HS-27A (cell line): ENCODE measurements at regions not wholly inside any gene's neighbourhood (a gene's known extent, or its start where the extent isn't known, plus 50 kb on each side); places are given as distances from the start of the nearest gene placed in this dataset.
"Not testable (repeated sequence)": the region's sequence is repeated elsewhere in the genome, so short reads cannot be mapped to it uniquely, and the experiment has no call there.

Experiments
- DNase-seq: peaks from one replicate; pipeline ENCODE4 v3.0.0-alpha.2; 2012; ENCODE audit warnings: low read depth, missing footprints

DNA sequence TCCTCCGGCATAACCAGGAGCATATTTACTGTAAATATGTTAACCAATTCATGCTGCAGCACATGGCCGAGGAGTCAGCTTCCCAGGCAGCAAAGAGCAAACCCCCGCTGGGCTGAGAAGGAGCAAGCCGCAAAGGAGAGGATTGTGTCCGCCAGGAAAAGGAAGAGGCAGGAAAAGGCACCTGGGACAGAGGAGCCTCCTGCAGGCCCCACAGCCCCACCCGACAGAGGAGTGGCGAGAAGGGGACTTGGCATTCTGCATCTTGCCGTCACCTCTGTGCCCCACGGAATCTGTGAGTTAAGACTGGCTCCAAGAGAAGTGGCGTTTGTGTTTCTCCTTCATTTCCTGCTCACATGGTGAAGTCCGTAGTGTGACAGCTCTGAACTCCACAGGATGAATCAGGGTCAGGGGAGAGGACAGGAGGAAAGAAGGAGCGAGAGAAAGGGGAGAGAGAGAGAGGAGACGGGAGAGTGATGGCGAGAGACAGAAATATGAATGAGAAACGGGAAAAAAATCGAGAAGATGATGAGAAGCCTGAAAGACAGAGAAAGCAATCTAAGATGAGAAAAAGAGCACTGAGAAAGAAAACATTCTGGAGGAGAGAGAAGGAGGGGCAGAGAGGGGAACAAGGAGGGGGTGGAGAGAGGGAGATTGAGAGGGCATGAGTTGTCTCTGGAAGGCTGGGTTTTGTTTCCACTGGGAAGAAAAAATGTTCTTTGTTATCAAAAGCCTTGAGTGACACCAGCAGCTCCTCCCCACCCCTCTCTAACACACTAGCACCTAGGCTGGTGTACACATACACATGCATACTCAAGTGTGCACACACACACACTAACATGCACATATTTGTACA, 489.6 kb downstream of the MN1 start:
- no peak for DNase-seq

DNA sequence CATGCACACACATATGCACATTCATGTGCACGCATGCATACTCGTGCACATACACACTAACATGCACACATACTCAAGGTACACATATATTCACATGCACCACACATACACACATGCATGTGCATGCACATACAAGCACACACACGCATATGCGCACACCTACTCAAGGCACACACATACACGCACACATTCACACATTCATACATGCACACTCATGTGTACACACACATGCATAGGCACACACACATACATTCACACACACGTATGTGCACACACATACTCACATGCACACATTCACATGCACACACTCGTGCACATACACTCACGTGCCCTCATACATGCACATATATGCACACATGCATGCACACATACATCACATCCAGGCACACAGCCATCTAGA, 489.0 kb downstream of the MN1 start:
- DNase-seq, result no peak

DNA sequence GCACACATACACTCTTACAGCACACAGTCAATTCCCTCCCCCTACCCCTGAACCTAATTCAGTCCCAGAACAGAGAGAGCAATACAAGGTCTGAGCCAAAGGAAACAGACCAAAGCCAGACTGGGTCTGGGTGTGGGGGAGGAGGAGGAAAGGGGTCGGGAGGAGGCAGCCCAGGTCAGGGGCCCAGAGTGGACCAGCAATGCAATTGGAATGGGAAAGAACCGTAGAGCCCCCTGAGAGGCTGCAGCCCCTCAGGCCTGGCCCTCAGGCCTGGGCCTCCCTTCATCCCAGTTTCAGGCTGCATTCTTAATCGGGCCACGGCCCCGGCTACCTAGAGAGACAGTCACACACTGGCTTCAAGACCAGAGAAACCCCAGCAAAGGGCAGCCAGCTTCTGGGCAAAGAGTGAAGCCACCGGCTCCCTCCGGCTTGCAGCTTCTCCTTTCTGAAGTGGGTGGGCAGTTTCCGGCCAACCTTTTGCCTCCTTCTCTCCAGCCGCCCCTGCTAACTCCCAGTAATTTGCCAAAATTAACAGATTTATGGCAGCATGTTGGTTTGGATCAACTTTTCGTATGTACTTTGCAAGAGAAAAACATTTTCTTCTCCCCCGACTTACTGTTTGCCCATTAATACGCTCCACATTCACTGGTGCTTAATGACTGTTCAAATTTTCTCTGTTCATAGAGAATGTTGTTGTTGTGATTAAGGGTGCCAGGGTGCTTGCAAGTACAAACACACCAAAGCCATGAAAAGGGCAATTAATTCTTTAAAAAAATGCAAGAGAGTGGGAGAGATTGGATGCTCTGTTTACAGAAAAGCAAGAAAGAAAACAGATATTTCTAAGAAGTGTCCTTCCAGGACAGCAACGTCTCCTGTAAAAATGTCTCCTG, 488.3 kb downstream of the MN1 start:
- DNase-seq, result no peak

DNA sequence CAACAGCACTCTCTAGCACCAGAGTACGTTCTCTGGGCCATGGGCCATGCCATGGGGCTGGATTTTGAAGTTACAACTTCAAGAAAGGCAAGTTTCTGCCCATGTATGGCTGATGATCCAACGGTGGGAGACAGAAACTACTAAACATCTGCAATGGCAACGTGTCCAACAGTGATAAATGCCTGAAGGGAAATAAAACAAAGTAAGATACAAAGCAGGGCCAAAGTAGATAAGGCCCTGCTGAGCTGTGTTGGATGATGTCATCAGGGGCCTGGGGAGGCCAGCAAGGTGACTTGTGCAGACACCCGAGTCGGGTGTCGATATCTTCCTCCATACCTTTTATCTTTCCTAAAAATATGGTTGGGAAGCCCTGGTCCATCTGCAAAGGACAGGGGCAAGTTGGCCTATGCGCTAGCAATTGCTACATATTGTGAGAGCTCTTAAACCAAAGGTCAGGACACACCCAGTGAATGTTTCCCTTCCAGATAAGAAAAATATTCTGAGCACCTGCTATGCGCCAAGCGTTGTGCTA, 487.2 kb downstream of the MN1 start:
- no peak for DNase-seq

DNA sequence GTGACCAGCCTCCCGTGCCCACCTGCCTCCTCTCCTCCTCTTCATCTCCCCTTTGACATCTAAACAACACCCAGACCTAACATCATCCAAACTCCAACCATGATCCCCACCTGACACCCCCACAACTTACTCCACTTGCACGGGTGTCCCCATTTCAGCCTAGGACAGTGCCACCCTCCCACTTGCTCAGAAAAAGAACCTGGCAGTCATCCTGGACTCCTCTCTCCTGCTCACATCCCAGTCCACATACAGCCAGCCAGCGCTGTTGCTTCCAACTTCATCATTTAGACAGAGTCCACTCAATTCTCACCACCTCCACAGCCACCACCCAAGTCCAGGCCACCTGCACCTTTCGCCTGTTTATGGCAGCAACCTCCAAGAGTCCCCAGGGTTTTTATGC, 485.7 kb downstream of the MN1 start:
- DNase-seq, result no peak

DNA sequence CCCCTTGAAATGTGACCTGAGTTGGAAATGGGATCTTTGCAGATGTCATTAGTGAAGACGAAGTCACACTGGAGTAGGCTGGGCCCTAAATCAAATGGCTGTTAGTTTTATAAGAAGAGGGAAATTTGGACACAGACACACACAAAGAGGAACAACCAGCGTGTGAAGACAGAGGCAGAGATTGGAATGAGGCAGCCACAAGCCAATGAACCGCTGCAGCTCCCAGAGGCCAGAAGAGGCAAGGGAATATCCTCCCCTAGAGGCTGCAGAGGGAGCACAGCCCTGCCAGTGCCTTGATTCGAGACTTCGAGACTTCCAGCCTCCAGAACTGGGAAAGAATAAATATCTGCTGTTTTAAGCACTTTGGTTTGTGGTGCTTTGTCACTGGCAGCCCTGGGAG, 484.5 kb downstream of the MN1 start:
- no peak for DNase-seq

DNA sequence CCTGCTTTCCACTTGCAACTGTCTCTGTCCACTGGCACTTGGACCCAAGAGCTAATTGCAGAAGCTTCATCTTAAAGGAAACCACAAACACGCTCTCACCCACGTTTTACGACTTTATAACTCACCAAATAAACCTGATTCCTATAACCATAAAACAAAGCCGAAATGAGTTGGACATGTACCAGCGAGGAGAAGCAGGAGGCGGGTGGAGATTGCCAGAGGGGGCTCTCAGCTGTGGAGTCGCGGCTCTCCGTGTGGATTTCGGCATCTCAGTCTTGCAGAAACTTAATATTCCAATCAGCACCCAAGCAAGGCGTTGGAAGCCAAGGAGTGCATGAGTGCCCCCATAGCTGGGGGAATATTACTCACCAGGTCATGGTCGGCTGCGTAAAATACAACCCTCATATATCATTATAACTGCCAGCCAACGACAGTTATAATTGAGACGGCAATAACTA, 483.6 kb downstream of the MN1 start:
- DNase-seq, result no peak

DNA sequence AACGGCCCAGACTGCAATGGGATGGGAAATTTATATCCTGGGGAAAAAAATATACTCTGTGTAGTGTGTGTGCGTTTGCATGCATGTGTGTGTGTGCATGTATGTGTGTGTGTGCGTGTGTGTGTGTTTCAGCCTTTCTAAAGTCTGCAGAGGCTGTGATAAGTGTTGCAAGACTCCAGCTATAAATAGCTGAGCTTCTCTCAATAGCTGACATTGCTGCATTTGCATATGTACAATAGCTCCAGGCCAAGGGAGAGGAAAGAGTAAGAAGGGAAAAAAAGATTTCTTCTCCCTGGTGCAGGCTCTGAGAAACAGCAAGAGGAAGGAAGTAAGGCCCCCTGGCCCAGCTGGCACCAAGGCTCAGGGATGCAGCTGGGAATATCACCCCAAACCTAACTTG, 483.0 kb downstream of the MN1 start:
- no peak for DNase-seq

DNA sequence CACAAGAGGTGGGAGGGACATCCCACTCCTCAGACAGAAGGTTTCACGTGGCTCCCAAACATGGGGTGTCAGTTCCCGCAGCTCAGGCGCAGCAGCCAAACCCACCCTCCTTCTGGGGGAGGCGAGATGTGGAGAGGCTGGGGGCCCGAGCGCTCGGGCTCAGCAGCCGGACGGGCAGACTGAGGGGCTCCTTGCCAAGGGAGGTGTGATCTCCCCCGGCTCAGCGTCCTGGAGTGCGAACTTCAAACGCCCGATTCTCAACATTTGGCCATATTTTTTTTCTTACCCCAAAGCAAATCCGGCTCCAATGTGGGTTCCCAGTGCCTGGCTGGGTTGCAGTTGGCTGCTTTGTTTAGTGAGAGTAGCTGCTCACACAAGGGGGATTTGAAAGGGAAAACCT, 477.9 kb downstream of the MN1 start:
- no peak for DNase-seq

DNA sequence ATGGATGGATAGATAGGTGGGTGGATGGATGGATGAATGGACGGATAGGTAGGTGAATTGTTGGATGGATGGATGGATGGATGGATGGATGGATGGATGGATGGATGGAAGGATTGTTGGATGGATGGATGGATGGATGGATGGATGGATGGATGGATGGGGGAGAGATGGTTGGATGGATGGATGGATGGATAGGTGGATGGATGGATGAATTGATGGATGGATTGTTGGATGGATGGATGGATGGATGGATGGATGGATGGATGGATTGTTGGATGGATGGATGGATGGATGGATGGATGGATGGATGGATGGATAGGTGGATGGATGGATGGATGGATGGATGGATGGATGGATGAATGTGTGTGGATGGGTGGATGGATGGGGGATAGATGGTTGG, 476.6 kb downstream of the MN1 start:
- DNase-seq, result not testable (repeated sequence)

DNA sequence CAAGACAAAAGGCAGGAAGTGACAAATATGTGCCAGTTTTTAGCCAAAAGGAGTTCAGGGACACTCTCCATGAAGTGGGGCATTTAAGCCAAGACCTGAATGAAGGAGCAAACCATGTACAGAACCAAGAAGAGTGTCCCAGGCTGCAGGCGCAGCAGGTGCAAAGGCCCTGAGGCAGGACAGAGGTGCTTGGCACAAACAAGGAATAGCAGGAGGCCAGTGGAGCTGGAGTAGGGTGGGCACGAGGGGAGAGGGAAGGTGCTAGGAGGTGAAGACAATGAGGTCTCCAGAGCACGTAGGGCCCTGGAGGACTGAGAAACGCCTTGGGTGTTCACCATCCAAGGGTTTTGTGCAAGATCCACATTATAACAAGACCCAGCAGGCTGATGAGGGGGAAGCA, 474.1 kb downstream of the MN1 start:
- DNase-seq, result no peak

DNA sequence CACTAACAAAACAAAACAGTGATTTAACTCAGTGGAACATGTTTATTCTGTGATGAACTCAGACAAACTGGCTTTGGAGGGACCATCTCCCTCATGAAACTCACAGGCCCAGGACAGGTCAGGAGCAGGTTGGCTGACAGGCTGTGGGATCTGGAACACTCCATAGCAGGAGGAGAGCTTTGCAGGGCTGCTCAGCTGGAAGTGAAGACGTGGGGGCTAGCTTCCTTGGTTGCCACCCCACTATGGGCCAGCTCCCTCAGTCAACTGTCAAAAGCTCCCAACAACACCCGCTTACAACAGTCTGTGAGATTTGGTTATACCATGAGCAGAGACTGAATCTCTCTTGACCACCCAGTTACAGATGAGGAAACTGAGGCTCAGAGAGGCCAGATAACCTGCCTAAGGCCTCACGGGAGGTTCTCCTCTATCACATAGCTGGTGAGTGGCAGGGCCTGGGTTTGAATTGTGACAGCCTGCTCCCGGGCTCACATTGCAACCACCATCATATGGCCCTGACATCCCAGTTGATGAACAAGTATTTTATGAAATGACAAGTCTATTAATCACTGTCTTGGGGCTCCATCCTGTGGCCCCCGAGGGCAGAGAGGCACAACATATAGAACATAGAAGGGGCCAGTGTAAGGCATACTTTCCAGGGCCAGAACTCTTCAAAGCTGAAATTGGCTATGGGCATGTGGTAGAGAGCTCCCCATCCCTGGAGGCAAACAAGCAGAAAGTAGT, 473.4 kb downstream of the MN1 start:
- DNase-seq, result no peak

DNA sequence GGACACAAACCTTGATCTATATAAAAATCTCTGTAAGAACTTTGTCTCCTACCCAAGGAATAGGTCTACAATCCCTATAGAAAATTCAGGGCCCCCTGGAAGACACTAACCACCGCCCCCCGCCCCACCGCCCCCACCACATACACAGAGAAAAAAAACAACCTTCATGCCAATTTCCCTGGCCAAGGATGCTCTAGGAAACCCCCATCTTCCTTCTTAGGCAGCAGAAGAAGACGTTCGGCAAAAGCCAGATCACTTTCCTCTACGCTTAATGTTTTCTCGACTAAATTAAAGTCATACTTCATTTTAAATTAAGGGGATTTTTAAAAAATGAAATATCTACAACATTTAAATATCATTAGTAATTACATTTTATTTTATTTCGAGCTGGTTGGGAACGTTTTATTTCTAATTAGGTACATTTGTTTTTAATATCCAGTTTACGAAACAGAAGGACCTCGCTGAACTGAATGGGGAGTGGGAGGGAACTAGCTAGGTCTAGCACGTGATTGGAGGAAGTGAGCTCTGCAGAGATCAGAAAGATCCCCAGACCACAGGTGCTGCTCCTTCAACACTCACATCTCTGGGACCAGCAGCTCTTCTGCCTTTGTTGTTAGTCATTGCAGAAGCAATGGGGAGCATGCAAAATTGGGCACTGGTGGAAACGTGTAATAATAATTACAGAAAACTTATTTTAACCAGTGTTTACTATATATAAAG, 472.3 kb downstream of the MN1 start:
- DNase-seq, result no peak

DNA sequence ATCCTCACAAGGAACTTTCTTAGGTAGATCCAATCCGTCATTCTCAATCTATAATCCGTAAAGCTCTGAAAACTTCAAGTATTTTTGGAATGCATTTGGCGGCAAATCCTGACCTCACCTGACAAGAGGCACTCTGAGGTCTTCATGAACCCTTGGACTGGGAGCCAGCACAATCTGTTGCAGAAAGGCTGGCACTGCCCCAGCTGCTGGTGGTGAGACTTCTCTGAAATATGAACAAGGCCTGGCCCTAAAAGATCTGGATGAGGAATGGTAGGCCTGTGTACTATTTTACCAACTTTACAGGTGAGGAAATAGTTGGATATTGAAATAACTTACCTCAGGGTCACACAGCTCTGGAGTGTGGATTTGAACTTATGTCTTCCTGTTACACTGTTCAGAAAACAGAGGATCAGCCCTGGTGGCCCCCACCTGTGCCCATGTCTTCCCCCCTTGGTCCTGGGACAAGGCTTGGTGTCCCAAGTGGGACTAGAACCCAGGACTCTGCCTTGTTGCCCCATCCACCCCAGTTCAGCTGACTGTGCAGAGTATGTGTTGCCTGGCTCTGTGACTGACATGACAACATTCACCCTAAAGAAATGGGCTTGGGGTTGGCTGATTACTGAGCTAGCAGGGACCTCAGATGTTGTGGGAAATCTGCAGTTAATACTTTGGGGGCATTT, 471.4 kb downstream of the MN1 start:
- no peak for DNase-seq

DNA sequence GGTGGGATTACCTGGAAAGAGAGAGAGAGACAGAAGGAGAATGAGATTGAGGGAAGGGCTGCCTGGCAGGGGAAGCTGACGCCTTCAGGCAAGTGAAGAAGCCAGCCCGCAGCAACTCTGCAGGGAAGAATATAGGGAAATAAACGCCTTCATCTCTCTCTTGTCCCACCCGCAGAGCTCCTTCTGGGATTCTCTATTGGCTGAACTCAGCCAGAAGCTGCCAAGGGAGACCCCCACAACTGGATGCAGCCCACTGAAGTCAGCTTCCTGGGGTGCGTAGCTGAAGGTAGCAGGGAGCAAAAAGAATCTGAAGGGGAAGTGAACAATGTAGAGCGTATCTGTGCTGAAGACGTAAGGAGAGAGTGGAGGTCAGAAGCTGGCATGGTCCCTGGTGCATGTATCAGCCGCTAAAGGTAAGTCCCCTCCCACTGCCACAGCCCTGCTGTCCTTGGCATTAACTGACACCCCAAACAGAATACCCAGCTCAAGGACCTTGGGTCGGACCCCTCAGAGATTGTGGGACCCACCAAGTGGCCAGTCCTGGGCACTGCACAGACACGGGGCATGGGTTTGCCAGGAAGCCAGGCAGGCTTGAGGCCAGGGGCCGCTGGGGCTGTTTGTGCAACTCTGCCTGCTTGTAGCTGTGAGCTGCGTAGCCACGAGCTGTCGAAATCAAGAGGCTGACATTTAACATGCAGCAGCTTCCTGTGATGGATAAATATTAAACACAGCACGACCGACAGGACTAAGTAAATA, 469.9 kb downstream of the MN1 start:
- DNase-seq, result no peak

DNA sequence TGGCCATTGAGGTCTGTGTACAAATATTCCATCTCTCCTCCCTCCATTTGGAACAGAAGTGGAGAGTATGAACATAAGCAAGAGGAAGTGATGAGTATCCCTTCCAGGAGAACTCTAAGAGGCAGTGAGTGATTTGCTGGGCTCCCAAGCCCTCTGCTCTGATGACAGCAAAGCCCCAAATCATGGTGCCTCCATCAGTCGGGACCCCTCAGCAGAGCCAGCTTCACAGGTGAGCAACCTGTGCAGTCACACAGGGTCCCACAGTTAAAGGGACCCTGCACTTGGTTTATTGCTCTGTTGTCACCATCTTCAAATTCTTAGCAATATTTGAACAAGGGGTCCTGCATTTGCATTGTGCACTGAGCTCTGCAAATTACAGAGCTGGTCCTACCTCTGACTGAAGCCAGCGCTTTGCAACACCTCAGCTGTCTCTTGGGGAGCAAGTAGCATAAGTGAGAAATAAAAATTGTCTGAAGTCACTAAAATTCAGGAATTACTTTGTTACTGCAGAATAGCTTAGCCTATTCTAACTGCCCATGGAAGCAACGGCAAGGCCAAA, 466.4 kb downstream of the MN1 start:
- DNase-seq, result no peak

DNA sequence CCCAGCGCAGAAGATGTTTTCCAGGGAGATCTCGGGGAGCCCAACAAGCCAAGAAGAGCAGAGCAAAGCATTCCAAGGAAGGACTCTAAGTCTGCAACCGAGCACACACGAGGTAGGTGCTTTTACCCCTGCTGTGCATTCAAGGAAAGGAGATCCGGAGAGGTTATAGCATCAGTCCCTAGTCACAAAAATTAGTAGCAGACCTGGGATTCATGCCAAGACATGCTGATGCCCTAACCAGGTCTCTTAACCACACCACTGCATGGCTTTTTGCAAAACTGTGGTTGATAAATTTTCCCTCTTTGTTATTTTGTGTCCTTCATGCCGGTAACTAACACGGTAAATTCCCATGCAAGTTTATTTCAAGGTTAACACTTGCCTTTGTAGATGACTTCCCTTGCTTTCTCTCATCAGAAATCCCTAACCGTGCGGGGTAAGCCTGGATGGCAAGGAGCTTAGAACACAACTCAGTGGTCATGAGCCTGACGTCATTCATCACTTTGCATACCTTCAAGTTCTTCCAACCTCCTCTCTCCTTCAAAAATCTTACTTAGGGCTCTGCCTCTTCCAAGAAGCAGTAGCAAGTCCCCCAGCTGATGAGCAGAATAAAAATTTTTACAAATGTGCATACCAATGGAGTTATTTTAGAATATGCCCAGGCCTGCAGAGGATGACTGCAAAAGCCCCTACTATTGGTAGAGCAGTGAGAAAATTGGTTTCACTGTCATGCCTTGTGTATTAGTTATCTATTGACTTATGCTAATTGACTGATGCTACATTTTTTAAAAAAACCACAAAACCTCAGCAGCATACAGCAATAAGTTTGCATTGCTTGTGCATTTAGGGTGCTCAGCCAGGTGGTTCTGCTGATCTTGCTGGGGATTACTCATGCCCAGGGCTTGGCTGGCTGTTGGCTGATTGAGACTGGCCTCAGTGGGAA, 465.1 kb downstream of the MN1 start:
- peak; percentile 20 for DNase-seq

DNA sequence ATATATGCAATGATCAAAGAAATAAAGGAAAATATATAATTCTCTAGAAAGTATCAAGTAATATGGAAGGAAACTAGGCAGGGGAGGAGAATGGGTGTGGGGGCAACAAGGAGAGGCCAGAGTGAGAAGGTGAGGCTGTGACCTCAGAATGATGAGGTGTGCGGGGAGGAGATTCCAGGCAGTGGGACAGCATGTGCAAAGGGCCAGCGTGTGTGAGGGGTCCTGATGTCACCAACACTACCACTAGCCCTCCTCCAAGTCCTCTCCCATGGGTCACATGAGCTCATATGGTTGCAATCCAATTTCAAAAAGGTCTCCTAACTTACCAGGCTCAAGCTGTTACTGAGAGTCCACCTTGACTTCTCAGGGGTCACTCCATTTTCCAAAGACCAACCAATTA, 463.9 kb downstream of the MN1 start:
- no peak for DNase-seq

DNA sequence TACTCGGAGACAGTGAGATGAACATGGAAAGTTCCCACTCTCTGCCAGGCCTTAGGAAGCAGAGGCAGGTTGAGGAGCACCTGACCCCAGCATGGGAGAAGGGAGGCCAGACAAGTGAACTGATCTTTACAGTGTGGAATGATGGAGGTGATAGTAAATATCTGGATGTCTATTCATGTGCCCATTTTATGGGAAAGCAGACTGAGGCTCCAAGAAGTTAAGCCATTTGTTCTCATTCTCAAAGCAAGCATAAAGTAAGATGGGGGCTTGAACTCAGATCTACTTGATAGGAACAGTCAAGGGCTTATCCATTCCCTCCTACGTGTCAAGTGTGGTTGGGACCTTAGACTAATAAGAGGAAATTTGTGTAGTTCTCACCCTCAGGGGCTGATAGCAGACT, 461.5 kb downstream of the MN1 start:
- no peak for DNase-seq
